ENCODE measurements at regions not wholly inside any gene's neighbourhood (a gene's known extent, or its start where the extent isn't known, plus 50 kb on each side); places are given as distances from the start of the nearest gene placed in this dataset.

DNA sequence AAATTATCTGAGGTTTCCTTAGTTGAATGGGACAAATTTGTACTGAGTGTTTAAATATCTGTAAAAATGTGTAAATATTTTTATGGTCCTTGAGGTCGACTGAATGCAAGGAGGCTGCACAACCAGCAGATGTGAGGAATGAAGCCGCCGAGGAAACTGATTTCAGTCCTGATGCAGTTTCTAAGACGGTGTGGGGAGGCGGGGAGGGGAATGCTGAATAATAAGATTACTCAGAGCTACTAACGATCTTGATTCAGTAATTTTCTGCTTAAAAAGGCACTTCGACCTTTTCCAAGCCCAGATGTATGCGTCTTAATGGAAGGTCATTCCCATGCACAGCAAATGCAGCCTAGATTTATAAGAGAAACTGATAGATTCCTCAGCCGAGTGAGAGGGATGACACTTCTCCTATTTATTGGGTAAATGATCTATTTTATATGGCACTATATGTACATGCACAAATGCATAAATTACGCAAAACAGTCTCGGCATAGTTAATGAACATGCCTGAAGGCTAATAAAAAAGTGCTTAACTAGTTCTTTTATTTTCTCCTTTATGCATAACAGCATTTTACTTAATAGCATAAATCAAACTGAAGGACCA lies 167.6 kb upstream of the PITRM1 start:
- no peak for ATAC-seq (ENCODE audit: low read depth)
- Histone ChIP-seq H3K4me1 (ENCODE audit: control insufficient read depth, insufficient read depth, low read length) (peaks cover 8% of the 10 kb centered on the region; the same call in 1 of the 2 replicates), H3K4me3 (ENCODE audit: insufficient read depth, low read depth, low read length) (no peak overlapping the region), H2BK5ac (ENCODE audit: low read depth, low read length, poor library complexity, severe bottlenecking) (no peak overlapping the region), H3K9me3 (ENCODE audit: control insufficient read depth, insufficient read depth, low read length) (no peaks in the 10 kb centered on the region), H3K27ac (ENCODE audit: insufficient read depth, low read length) (no peak overlapping the region), H3K4ac (ENCODE audit: low read depth, low read length) (peak overlapping the region; percentile 70; the same call in 1 of the 2 replicates), H4K91ac (ENCODE audit: insufficient read depth, low read depth, low read length) (no peak overlapping the region), H3K18ac (ENCODE audit: low read depth, low read length) (no peak overlapping the region), H3K9me1 (ENCODE audit: insufficient read depth, low read length) (0 out of 2 replicates have a peak, but pooled peaks cover 7% of the 10 kb centered on the region), H3K23ac (ENCODE audit: low read depth, low read length) (no peak overlapping the region), H2BK15ac (ENCODE audit: low read depth, low read length) (no peak overlapping the region), H2BK120ac (ENCODE audit: low read depth, low read length) (peak overlapping the region; percentile 9), H3K56ac (ENCODE audit: extremely low read depth, insufficient read depth, low read length) (no peak overlapping the region), H3K27me3 (ENCODE audit: control insufficient read depth, insufficient read depth, low read length) (no peaks in the 10 kb centered on the region; the same call in 1 of the 2 replicates), H3K9ac (ENCODE audit: low read depth, low read length) (no peak overlapping the region), H2AK9ac (replicated peaks; ENCODE audit: low read depth, low read length, poor library complexity) (no peak overlapping the region), H2AFZ (replicated peaks; ENCODE audit: low read length, poor library complexity) (no peak overlapping the region), H2BK20ac (ENCODE audit: low read depth, low read length) (peak overlapping the region; percentile 15; the same call in 1 of the 2 replicates), H2AK5ac (ENCODE audit: low read depth, low read length) (no peak overlapping the region), H3K4me2 (ENCODE audit: low read depth, low read length) (no peak overlapping the region), H3K14ac (replicated peaks; ENCODE audit: low read depth, low read length) (no peak overlapping the region), H4K5ac (ENCODE audit: low read depth, low read length) (no peak overlapping the region), H4K20me1 (ENCODE audit: insufficient read depth, low read length) (no peaks in the 10 kb centered on the region), H3K79me1 (ENCODE audit: low read depth in 1 of 2, low read length in 2 of 2) (no peaks in the 10 kb centered on the region), H4K8ac (ENCODE audit: low read depth in 2 of 2, low read length in 2 of 2) (peak overlapping the region in 1 of 2 experiments; percentile 73; a peak in 2 of 4 replicates), H3K36me3 (ENCODE audit: control insufficient read depth, insufficient read depth, low read length) (no peaks in the 10 kb centered on the region)
- no TSS peak for BruUV-seq (replicated peaks)
- in situ Hi-C loops (cut with MboI; ENCODE audit: low sequenced_read_pairs) = no loop called here
- 71% methylated on average over 4 of the region's 11 CpGs; no CpG with 5 or more reads in 1 of the 2 experiments for WGBS, 2 experiments (ENCODE audit: extremely low coverage in 2 of 2, insufficient read length in 1 of 2)
- intact Hi-C loops (cut with micrococcal nuclease) = no loop called here
- CTCF ChIA-PET = interaction anchor here (0.6 kb wide), 1 partner anchor 945 kb away, joined by 3 read pairs; no protein-coding TSS in a partner anchor
- no peak for TF ChIP-seq MAZ (IDR thresholded peaks at IDR 0.05; ENCODE audit: borderline replicate concordance, low read depth, low read length)
- no peak for TF ChIP-seq POLR2A (IDR thresholded peaks at IDR 0.05; ENCODE audit: low read depth, low read length)
- TF ChIP-seq CEBPB (IDR thresholded peaks at IDR 0.05; ENCODE audit: low read depth, low read length) = no peak
- dilution Hi-C loops (cut with HindIII; ENCODE audit: low sequenced_read_pairs, unreplicated experiment) = no loop called here
- POLR2A ChIA-PET (ENCODE audit: unreplicated experiment) = no interaction called here
- no peak for DNase-seq
